Islet of Langerhans (tissue), 1 donor: ENCODE measurements at regions not wholly inside any gene's neighbourhood (a gene's known extent, or its start where the extent isn't known, plus 50 kb on each side); places are given as distances from the start of the nearest gene placed in this dataset.
A peak's percentile ranks its signal among the peaks of the same experiment; 100 is the strongest.

ENCODE experiments used
- FAIRE-seq: peaks from one replicate; lab custom pipeline; 2011; peaks lifted over from hg19 to GRCh38; lab: Jason Lieb, UNC

DNA sequence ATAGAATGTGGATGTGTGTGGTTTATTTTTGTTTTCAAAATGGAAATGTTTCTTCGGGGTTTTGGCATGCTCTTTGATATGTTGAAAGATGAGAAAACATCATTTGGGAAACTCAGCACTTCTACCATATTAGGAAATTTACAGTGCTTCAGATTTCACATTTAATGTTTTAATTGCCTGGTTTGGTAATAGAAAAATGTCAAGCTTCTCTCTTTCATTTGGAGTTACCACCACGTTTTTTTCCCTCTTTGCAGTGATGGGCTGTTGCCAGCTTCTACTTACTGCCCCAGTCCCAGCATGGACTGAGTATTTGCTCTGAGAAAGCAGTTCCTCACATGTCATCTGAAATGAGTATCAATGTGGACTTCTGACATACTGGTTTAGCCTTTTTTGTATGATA lies 267.7 kb downstream of the PRL start:
- no peak for FAIRE-seq

DNA sequence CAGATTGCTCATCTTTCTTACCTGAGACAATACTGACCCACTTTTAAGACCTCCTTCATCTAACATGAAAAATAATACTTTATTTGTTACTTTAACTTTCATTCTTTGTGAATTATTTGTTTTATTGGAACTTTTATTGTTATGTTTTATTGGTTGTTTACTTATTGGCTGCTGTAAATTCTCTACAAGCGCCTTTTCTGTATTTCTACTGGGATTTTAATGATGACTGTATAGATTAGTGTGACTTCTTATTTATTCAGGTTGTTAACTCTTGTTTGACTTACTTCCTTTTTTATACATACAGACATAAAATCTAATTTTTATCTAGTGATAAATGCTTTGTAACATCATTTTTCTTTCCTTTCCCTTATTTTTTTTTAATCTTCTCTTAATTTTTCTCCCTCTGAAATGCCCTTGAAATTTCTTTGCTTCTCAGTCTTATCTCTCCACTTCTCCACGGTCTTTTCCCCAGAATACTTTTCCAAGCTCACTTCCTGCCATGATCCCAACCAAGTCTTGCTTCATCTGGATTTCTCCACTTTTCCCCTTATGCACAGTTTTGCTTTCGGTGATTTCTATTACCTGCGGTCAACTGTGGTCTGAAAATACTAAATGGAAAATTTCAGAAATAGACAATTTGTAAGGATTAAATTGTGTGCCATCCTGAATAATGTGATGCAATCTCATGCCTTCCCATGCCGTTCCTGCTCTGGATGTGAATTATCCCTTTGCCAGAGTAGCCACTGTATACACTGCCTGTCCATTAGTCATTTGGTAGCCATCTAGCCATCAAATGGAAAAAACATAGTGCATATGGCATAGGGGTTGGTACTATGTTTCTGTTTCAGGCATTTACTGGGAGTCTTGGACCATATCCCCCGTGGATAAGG lies 265.9 kb downstream of the PRL start:
- FAIRE-seq = no peak

GRCh38 chr6:22035690-22036089 lies 261.1 kb downstream of the PRL start:
- FAIRE-seq = no peak

DNA sequence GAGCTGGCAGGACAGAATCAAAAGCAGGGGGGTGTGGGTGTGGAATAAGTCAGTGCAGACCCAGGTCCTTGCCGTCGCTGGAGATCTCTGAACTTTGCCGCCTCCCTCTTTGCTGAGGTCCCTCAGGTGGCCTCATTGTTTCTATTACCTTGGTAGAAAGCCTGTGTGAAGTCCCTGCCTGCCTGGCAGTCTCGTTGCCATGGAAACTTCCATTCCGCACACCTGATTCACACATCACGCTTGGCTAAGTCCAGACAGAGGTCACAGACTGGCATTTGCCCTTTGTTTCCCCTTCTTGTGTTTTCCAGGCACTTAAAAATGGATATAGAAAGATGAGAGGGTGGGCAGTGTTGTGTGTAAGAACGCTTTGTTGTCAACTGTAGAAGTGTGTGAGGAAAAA lies 260.6 kb downstream of the PRL start:
- peak; percentile 94 for FAIRE-seq

GRCh38 chr6:22036699-22037098 lies 260.1 kb downstream of the PRL start:
- no peak for FAIRE-seq

GRCh38 chr6:22041797-22042480 lies 254.9 kb downstream of the PRL start:
- no peak for FAIRE-seq

DNA sequence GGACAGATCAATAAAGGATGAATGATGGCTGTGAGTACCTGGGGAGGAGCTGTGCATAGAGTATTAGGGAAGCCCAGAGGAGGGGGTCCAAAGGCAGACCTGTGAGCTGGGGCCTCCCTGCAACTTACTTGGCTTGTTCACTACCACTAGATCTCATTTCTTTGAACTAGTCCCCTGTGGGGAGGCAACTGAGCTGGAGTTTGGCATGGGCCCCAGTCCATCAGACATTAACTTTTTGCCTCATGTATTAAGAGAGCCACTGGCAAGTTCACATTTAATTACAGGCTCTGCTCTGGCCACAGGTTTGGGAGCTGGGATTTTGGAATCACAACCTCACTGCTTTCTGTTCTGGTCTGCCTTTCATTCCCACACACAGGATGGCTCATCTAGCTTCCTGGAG lies 254.1 kb downstream of the PRL start:
- no peak for FAIRE-seq

DNA sequence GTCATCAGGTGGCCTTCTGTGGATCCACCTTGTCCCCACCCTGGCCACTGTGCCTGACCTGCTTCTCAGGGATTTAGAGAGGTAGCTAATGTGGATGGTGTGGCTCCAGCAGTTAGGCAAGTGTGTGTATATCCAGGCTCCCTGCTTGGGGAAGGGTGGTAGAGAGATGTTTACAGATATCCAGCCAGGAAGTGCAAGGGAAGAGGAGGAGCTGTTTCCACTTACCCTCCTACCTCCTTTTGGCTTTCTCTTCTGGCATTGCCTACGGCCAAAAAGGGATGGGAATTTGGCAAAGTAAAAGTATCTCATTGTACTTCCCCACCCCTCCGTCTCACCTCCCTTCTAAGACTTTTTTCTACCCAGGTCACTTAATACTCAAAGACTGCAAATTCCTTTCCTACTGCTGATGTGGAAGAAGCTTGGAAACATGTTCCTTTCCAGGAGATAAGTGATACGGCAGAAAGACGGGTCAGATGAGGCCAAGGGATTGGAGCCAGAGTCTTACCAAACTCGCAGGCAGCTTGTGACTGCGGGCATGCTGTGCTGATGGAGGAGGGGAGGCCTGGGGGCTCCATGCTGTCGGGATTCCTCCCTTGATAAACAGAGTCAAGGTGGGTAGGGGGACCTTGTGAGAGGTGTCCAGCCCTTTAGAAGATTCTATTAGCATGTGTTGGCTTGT lies 253.4 kb downstream of the PRL start:
- FAIRE-seq = no peak

DNA sequence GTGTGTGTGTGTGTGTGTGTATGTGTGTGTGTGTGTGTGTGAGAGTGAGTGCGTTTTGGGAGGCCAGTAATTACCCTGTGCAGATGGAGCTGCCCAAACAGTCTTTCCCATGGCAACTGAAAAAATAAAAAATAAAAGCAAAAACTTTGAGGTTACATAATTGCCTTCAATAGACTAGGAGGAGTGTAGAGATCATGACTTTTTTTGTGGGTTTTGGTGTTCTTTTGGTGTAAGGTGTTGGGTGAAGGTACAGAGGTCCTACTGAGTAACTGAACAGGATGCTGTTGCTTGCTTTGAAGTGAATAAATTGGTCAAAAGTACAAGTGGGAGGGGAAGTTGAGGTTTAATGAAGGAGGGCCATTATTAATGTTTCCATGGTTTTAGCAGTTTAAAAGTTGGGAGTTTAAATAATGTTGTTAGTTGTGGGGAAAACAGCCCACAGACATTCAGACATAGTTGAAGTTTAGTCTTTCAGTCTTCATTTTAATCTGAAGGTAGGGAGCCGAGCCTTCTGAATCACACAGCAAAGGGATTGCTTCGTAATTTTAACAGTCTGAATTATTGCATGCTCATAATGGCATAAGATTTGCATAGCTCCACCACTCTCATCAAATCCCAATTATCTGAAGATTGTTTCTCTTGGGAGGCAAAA lies 251.4 kb downstream of the PRL start:
- no peak for FAIRE-seq

- FAIRE-seq = no peak
These were observed 247.8 kb downstream of the PRL start for GRCh38 chr6:22049002-22049401.

DNA sequence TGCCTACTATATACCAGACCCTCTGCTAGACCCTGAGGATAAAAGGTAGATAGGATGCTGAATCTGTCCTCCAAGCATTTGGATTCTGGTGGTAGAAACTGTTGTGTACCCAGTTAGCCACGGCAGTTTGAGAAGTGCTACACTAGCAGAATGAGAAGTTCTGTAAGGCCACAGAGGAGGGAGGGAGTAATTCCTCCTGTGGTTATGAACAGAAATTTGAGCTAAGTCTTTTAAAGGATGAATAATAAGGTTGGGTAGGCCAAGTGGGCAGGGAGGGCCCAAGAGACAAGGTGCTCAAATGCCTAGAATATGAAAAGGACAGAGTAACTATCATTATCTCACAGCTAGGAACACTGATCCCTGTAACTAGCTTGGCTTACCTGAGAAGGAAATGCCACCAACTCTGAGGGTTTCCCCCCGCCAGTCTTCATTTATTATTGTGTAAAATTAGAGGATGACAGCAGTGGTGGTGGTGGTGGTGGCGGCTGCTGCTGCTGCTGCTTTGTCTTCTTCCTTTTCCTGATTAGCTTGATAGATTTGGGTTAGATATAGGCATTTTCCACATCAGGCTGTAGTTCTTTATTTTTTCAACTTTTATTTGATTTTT lies 243.3 kb downstream of the PRL start:
- FAIRE-seq = no peak

- FAIRE-seq = no peak
These were observed 240.4 kb downstream of the PRL start for GRCh38 chr6:22056398-22056797.

GRCh38 chr6:22057962-22058361 lies 238.9 kb downstream of the PRL start:
- FAIRE-seq = no peak

GRCh38 chr6:22059126-22059525 lies 237.7 kb downstream of the PRL start:
- no peak for FAIRE-seq

DNA sequence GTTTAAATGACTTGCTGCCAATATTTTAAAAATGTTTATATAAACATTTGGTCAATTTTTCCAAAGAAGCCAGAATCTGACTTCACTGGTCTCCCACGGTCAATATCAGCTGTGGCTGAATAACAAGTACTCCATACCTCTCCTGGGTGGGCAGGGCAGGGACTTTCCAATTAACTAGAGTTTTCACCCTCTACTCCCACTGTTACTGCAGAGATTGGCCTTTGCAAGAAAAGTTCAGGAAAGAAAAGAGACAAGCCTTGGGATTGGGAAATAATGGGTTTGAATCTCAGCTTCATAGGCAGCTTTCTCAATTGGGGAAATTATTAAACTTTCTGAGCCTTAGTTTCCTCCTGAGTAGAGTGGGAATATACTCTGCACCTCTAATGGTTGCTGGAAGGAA lies 236.9 kb downstream of the PRL start:
- no peak for FAIRE-seq

- FAIRE-seq = no peak
These were observed 233.9 kb downstream of the PRL start for GRCh38 chr6:22062807-22063408.

GRCh38 chr6:22064558-22064957 lies 232.3 kb downstream of the PRL start:
- no peak for FAIRE-seq

GRCh38 chr6:22067122-22067521 lies 229.7 kb downstream of the PRL start:
- FAIRE-seq = no peak

- FAIRE-seq = no peak
These were observed 229.2 kb downstream of the PRL start for GRCh38 chr6:22067671-22068070.

DNA sequence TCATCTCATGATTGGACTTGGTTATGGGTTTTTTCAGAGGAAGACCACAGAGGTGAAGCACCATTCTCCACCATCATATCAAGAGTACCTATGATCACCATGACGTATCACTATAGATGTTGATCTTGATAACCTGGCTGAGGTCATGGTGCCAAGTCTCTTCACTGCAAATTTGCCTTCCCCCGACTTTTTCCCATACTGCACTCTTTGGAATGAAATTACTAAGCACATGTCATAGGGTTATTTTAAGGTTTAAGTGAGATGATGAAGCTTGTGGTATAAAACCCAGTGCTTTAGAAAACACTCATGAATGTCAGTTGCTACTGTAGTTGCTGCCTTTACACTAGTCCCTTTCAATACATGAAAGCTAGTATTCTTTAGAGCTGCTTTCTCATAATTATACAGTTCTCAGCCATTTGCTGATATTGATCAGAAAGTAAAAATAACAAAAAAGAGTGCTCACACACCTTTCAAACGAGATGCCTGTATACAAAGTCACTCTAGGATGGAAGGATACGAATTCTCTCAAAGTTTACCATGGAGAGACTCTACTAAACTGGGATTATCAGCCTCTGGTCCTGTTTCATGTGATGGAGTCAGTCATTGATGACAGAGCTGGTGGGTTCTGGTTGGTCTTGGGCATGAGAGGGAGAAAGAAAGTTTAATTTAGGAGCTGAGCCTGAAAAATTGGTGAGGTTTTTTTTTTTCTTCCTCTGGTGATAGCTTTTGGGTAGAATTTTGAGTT lies 228.1 kb downstream of the PRL start:
- FAIRE-seq = no peak

- no peak for FAIRE-seq
These were observed 227.5 kb downstream of the PRL start for GRCh38 chr6:22069306-22069800.
